Retina (tissue), 1 donor: ENCODE measurements at regions not wholly inside any gene's neighbourhood (a gene's known extent, or its start where the extent isn't known, plus 50 kb on each side); places are given as distances from the start of the nearest gene placed in this dataset.

Source experiments
- DNase-seq: peaks from one replicate; pipeline ENCODE4 v3.0.0-alpha.2; 2016

DNA sequence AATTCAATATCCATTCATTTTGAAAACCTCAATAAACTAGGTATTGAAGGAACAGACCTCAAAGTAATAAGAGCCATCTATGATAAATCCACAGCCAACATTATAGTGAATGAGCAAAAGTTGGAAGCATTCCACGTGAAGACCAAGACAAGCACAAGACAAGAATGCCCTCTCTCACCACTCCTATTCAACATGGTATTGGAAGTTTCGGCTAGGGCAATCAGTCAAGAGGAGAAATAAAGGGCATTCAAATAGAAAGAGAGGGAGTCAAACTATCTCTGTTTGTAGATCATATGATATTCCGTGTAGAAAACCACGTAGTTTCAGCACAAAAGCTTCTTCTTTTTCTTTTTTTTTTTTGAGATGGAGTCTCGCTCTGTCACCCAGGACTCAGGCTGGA is 550.3 kb downstream of the FSCB start:
- DNase-seq = no peak

DNA sequence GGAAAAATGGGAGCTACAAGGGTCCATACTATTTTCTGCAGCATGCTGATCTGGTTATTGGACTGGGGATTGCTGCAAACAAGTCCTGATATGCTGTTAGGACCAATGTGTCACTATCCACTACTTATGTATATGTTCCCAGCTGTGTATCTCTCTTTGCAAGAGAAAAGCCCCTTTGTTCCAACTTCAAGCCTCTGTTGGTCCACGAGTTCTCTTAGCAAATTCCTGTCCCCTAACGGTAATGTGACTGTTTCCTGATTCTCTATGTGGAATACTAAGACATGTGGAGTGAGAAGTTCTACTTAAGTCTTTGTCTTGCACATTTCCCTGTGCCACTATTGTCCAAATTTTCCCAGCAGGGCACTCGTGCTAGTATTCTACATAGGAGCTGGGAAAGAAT is 557.7 kb downstream of the FSCB start:
- DNase-seq = no peak

DNA sequence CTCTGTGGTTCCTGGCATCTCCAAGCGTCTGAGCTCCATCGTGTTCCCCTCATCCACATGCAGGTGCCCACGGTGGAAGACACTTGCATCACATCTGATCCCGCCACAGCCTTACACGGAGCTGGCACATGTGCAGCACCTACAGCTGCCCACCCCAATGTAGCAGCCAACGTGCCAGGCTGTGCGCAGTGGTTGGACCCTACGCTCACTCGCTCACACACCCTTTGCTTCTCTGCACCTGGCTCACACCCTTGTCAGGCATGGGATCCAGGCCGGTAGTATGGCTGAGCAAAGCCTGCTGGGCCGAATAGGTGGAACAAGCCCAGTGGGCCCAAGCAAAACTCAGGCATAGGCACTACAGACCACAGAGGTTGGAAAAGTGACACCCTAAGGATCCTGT is 567.2 kb downstream of the FSCB start:
- no peak for DNase-seq

DNA sequence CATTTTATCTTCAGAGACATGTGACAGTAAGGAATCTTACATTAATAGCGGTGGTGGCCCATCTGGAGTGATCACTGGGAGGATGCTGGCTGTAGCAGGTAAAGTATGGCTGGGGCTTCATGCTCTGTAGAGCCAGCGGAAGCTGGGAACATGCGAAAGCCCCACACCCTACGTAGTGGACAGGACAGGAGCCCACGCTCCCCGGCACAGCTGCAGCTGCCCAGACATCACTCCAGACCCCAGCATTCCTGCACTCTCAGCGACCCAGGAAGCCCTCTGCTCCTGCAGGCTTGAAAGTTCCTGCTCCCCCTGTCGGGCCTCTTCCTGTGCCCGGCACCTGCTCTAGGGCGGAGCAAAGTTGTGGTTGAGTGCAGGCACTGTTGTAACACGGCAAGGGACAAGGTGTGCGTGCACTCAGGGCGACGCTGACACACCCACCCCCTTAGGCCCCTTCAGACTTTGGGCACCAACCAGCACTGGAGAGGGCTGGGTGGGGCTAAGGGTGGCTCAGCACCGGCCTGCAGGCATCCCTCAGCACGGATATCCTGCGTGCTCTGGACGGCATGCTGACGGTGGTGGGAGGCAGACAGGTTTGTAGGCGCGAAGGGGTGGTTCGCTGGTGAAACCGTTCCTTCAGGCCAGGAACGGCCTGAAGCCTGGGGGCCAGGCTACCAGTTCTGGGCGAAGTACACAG is 568.3 kb downstream of the FSCB start:
- DNase-seq = no peak

DNA sequence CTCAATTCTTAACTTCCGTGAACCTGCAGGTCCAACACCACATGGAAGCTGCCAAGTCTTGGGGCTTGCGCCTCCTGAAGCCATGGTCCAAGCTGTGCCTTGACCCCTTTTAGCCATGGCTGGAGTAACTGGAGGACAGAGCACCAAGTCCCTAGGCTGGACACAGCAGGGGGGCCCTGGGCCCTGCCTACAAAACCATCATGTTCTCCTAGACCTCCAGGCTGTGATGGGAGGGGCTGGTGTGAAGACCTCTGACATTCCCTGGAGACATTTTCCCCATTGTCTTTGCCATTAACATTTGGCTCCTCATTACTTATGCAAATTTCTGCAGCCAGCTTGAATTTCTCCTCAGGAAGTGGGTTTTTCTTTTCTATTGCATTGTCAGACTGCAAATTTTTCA is 570.1 kb downstream of the FSCB start:
- DNase-seq = no peak

DNA sequence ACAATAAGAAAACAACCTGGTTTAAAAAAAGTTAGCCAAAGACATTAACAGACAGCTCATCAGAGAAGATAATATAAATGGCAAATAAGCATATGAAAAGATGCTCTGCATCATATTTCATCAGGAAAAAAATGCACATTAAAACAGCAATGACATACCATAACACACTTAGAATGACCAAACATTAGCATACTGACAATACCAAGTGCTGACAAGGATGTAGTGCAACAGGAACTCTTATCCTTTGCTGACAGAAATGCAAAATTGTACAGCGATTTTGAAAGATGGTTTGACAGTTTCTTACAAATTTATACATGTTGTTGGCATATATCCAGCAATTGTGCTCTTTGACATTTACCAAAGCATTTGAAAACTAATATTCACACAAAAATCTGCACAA is 573.0 kb downstream of the FSCB start:
- DNase-seq = no peak

DNA sequence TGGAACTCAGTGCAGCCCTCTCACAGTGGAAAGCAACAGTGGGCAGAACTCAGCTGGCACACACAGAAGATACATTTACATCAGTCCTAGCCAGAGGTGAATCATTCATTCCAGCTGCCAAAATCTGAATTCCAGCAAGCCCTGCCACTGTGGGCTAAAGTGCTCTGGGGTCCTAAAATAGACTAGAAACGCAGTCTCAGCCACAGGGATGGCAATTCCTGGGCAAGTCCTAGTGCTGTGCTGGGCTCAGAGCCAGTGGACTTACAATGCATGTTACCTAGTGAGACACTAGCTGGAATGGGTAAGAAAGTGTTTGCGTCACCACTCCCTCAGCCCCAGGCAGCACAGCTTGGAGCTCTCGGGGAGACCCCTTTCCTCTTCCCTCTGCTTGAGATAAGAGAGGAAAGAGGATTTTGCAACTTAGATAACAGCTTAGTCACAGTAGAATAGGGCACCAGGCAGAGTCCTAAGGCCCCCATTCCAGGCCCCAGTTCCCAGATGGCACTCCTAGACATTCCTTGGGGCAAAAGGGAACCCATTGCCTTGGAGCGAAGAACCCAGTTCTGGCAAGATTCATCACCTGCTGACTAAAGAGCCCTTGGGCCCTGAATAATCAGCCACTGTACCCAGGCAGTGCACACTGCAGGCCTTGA is 592.9 kb downstream of the FSCB start:
- no peak for DNase-seq

DNA sequence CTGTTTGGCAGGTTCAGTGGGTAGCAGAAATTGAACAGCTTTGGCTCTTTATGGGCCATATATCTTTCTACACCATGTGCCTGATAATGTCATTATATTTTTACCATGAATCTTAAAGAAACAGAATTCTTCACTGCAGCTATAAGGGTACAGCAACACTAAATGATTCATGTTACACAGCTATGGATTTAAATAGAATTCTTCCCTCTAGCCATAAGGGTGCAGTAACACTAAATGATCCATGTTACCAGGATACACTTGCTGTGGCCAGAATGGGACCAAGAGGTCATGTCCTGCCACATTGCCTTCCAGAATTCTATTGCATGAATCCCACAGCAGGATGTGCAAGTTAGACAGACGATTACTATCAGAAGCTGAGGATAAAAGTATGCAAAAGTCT is 603.9 kb downstream of the FSCB start:
- no peak for DNase-seq

DNA sequence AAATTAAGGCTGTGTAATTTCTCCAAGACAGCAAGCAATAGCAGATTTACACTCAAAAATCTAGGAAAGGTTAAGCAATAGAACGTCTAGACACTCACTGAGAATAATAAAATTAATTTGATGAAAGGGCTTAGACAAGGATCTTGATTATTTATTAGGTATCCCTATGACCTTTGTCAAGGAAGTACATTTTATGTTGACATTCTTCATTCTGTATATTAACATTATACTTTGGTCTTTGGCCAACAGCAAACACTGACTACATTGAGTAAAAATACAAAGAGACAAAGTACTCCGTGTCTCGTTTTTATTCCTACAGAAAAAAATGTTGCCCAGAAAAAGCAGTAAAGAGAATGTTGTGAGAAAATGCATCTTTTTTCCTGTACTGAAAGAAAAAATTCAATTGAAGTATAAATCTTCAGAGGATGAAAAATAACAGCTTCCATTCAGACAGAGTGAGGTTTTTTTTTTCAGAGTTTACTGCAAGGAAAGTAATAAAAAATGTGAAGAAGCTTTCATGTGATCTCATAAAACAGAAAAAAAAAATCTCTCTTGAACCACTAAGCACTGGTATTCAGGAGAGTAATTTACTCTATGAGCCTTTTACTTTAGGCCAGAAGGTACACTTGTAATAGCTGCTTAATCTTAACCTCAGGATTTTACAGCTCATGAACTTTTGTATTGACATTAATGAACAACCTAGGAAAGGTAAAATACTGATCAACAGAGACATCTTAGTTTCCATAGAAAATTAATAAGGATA is 605.0 kb downstream of the FSCB start:
- DNase-seq = no peak

DNA sequence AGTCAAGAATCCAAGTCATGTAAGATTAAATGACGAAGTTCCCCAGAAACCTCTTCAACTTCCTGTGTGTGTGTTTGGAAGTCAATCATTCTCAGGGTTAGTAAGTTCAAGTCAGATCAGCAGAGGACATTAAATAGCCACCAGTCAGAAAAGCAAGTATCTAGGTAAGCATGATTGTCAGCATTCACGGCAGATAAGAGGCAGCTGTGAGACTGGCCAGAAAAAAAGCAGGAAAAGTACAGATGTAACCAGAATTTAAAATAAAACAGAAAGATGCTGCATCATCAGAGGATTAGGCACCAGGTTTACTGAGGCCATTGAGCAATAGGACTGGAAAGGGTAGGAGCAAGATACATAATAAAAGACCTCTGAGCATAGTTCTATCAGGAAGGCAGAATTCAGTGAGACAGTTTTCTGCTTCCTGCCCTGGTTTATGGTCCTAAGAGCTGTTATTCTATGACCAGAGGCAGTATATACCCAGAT is 606.9 kb downstream of the FSCB start:
- DNase-seq = no peak

DNA sequence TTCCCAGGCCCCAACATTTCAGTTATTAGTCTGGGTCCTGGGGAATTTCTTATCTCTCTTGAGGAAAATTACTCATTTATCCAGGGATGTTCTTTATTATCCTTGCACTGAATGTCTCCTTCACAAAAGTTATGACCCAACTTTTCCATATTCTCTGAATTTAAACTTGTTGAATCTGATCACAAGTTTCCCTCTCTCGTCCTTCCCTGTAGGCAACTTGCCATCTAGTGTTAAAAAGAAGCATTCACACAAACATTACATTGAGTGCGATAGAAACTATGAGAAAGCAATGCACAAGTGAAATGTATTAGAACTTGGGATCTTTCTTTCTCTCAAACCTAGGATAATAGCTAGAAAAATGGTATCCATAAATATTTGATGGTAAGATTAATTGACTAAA is 608.4 kb downstream of the FSCB start:
- no peak for DNase-seq

DNA sequence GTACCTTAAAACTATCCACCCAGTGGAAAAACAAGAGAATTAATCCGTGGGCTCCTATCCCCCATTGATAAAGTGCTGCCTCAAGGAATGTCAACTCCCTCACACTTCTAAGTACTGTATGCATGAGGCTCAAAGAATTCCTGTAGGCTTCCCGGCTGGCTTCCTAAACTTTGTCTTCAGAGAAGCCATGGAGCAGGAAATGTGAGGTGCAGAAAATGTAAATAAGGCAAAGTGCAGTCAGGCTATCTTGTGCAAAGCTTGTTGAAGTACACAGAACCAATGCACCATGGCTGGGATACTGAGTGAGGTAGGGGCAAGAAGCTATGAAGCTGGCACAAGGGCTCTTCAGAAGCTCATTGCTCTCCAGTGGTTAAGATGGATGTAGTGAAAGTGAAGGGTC is 611.0 kb downstream of the FSCB start:
- DNase-seq = no peak

DNA sequence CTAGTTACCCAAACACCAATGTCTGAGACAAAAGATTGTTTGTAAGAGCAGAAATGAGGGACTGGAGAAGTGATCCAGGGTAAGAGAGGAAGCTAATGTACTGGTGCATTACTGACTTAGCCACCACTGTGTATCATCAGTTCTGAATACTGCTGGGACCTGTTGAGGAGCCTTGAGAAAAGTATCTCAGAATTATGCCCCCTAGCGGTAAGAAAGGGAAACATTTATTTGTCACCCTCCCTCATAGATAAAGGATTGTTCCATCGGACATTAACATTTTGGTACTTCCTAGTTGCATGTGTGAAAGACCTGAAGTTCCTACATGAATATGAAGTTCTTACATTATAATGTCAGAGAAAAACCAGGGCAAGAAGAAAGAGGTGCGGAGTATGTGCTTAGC is 612.5 kb downstream of the FSCB start:
- no peak for DNase-seq

DNA sequence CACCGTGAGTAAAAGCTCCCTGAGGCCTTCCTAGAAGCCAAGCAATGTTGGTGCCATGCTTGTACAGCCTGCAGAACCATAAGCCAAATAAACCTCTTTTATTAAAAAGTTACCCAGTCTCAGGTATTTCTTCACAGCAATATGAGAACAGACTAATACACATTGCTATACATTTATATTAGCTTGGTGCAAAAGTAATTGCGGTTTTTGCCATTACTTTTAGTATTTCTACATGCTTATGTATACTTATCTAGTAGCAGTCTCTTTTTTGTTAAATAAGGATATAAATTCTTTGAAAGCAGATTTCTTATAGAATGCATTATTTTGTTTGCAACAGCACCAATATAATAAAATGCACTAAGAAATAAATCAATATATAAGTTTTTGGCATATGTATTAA is 619.6 kb downstream of the FSCB start:
- DNase-seq = no peak

DNA sequence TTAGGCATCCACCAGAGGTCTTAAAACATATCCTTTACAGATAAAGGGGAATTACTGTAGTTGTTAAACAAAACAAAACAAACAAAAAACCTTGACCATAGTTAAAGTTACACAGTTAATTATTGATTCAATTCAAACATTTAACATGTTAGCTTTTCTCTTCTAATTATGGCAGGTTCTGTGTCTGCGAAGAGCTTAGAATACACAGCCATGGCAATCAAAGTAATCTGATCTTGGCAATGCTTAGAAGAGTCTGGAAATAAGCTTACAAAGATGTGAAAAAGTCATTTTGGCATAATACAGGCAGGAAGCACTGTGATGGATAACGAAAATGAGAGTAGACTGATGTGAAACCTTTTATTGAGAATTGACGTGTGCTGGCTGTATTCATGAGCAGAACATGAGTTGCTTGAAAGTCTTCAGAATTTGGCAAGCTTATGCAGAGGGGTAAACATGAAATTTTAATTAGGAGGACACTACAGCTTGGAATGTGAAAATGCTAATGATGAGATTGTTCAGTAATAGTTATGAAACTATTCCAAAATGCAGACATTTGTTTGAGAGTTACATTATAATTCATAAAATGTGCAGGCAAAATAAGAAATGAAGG is 629.6 kb downstream of the FSCB start:
- DNase-seq = no peak

DNA sequence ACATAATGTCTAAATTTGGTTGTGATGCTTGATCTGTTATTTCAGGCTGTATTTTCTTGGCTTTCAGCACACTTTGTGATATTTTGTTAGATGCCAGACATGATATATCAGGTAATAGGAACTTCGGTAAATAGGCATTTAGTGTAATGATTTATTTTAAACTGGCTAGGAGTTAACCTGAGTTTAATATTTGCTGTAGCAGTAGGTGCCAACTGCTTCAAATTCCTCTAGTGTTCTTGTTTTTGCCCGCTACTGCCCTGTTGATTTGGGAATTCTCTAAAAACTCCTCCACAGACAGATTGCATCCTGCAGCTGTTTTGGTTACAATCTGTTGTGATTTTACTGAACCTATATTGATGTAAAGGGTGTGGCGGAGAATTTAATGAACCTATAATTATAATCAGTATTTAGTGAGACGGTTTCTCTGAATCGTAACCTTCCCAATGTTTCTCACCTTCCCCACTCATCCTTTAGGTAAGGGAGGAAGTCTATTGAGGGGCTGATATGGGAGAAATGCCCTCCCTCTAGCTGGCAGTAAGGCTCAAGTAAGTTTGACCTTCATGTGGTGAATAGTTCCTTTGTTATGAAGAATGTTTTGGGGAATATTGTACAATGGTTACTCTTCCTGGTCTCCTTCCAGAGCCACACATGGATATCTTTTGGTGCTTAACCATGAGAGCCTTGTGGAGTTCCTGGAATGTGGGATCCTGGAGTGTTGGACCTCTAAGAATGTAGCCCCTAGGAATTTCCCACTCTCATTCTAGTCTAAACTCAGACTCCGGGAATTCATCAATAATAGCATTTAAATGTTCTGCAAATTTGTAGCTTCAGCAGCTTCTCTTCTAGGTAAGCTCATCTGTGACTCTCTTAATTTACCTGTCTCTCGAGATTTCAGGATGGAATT is 634.1 kb downstream of the FSCB start:
- DNase-seq = no peak

DNA sequence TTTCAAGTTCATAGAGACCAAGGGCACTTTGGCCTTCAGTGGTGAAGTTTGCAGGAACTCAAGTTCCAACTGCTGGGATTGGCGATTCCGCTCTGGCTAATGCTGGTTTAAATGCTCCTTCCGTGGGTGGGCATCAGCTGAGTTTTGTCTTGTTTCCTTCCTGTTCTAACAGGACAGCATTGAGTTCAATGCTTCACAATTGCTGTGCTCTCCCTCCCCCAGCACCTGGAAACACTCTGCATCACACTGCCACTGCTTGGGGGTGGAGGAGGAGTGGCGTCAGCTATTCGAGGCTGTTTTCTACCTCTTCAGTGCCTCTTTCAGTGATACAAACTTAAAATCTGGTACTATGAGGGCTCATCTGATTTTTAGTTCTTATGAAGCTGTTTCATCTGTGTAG is 634.9 kb downstream of the FSCB start:
- no peak for DNase-seq

DNA sequence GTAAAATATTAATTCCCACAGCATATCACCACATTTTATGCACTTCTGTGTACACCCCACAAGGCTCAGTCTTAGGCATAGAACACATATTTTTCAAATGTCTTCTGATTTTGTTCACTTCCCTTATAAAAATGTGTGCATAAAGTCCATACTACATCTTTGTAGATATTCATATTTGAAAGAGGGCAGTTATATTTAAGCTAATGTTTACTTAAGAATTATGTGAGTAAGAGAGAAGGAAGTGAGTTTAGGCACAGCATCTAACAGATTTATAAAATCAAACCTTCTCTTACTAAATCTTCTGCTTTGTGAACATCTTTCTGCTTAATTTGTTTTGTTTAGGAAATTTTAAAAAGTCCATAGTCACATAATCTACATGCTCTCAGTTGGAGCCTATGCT is 648.1 kb downstream of the FSCB start:
- DNase-seq = no peak

DNA sequence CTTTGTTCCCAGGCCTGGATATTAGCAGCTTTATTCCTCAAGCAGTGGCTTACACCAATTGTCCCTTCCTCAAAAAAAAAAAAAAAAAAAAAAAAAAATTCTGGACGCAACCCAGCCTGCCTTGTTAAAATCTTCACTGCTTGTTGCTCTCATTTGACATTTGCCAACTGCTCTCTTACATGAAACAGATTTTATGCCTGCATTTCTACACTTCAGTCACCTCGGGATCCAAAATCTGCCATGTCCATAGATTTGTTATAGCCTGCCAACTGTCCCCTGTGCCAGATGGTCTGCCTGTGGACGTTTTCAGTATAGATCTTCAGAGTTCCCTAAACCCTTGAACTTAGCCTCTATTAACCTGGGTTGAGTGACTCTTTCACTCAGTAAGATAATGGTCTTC is 651.5 kb downstream of the FSCB start:
- DNase-seq = no peak

DNA sequence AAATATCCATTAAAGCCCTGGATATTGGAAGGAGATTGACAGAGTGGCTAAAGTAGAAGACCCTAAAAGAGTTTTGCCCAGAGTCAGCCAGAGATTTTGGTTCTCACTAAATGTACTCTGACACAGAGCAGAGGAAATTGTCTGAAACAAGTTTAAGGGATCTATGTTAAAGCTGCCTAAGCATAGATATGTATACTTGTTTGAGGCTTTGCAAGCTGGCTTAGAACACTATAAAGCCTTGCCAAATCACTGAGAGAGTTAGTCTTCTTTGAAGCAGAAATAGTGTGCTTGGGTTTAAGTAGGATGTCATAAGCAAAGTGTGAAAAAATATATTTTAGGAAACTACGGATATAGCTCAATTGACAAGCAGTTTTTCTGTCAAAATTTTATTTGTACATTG is 653.5 kb downstream of the FSCB start:
- DNase-seq = no peak

DNA sequence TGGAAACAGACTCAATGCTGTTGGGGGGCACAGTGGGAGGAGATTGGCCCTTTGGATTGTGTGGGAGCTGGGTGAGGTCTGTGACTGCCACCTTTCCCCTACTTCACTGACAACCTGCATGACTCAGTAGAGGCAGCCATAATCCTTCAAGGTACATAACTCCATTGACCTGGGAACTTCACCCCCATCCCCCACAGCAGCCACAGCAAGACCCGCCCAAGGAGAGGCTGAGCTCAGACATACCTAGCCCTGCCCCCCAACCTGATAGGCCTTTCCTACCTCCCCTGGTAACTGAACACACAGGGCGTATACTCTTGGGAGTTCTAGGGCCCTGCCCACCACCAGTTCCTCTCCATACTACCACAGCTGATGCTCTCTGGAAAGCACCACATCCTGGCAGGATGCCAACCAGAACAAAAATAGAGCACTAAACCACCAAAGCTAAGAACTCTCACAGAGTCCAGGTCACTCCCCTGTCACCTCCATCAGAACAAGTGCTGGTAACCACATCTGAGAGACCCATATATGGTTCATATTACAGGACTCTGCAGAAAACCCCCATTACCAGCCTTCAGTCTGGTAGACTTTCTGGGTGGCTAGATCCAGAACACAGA is 703.9 kb downstream of the FSCB start:
- DNase-seq = no peak

DNA sequence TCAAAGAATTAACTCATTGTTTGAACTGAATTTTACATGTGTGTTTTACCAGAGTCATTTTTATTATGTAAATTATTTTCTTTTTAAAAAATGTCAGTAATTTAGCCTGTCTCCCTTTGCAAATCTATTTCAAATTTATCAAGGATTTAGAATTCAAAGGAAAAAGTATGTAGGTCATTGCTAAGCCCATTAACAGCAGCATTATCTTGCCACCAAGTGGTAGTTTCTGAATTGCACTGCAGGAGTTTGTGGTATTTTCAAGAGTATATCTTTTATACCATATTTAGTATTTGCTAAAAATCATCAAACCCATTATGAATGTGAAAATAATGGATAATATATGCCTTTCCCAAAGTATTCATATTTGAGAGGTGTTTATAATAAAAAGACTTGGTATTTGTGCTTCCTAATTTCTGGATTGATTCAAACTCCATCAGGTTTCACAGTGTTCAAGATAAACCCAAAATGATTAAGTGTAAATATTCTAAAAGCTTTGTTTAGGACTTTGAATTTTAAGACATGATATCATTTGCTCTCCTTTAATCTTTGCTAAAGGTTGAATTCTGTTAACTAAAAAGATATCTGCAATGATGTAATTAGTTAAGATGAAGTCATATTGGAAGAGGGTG is 711.4 kb downstream of the FSCB start:
- no peak for DNase-seq
